GM12872 (cell line): ENCODE measurements at regions not wholly inside any gene's neighbourhood (a gene's known extent, or its start where the extent isn't known, plus 50 kb on each side); places are given as distances from the start of the nearest gene placed in this dataset.

Experiments
- TF ChIP-seq, protein P1 (sequence below): IDR thresholded peaks from 3 replicates; pipeline ENCODE4 v1.5.1; 2011; ENCODE audit warnings: low read depth, mild to moderate bottlenecking, low read length, moderate library complexity; ENCODE audit not compliant: insufficient read depth

DNA sequence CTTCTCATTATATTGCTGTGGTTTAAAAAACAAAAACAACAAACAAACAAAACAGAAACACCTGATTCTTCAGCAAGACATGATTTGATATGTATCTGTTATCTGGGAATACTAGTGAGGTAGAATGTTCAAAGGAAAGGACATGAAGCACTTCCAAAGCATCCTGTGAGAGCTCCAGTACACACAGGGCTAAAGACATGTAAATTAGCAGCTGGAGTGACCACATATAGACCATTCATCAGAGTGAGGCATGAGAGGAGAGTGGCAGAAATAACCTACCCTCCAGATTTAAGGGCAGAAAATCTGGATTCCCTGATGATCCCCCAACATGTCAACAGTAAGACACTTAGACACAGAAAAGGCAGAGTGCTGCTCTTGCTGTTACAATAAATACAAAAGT is 260.5 kb upstream of the CHRM3 start:
- TF ChIP-seq, protein P1, sequence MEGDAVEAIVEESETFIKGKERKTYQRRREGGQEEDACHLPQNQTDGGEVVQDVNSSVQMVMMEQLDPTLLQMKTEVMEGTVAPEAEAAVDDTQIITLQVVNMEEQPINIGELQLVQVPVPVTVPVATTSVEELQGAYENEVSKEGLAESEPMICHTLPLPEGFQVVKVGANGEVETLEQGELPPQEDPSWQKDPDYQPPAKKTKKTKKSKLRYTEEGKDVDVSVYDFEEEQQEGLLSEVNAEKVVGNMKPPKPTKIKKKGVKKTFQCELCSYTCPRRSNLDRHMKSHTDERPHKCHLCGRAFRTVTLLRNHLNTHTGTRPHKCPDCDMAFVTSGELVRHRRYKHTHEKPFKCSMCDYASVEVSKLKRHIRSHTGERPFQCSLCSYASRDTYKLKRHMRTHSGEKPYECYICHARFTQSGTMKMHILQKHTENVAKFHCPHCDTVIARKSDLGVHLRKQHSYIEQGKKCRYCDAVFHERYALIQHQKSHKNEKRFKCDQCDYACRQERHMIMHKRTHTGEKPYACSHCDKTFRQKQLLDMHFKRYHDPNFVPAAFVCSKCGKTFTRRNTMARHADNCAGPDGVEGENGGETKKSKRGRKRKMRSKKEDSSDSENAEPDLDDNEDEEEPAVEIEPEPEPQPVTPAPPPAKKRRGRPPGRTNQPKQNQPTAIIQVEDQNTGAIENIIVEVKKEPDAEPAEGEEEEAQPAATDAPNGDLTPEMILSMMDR, result no peak

DNA sequence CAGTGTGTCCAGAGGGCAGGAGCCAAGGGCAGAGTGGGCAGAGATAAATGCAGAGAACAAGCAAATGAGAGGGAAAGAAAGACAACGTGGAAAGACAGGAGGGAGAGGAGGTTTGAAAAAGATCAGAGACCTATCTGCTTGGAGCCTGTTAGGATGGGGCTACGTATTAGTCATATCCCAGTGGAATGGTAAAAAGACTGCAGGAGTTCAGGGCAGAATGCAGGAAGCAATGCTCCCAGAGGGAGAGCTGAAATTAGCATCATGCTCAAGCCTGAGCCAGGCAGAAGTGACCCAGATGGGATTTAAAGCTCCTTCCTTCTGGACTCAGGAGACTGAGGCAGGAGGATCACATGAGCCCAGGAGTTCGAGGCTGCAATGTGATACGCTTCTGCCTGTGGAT is 261.3 kb upstream of the CHRM3 start:
- TF ChIP-seq, protein P1, result no peak

DNA sequence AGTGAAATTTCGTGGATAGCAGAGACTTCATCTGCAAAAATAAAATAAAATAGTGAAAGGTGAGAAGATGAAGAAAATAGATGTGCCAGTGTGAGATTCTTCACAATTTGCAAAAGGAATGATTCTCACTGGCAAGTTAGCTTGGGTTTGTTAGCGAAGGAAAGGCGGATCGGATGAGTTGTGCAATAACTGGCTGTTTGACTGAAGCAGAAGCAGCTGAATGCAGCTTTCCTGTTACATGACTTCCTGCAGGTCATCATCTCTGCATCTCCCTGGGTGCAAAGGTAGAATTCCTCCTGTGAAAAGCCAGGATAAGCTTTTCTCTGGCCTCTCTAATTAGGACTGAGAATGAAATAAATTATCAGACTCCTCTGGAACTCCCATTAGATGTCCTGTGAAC is 263.1 kb upstream of the CHRM3 start:
- TF ChIP-seq, protein P1, result no peak

DNA sequence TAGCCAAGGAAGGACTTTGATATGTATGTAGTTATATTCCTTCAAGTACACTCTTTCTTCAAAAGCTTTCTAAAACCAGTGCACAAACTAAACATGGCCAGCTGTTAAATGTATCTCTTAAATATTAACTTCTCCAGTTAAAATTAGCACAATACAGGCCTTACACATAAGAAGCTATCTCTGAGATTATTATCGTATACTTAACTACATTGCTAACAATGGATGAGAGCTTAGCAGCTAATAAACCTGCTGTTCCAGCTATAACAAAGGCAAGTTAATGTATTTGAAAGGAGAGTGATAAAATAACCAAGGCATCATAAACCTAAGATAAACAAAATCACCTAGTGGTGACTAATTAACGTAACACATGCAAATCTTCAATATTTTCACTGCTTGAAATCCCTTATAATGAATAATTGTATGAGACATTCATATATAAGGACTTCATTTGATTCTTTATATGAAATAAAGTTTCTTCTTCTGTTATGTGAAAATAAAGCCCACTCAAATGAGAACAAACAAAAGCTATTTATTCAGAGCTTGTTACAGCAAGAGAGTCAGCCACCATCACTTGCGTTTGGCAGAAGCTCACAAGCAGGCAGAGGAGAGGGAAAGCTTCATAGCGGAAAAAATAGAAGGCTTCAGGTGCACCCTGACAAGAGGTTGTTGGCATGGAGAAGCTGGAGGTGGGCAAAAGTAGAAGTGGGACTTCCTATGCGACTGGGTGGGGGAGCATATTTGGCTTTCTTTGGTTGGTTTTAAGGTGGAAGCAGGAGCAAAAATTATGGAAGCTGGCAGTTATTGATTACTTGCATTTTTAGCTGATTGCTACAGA is 274.1 kb upstream of the CHRM3 start:
- TF ChIP-seq, protein P1, result no peak

DNA sequence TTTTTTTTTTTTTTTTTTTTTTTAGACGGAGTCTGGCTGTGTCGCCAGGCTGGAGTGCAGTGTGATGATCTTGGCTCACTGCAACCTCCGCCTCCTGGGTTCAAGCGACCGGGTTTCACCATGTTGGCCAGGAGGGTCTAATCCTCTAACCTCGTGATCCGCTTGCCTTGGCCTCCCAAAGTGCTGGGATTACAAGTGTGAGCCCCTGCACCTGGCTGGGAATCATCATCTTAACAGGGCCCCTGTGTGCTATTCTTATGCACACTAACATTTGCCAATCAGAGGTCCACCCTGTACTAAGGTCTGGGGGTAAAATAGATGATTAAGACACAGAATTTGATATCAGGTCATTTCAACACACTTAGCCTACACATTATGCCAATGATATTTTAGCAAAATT is 278.7 kb upstream of the CHRM3 start:
- TF ChIP-seq, protein P1, result no peak

DNA sequence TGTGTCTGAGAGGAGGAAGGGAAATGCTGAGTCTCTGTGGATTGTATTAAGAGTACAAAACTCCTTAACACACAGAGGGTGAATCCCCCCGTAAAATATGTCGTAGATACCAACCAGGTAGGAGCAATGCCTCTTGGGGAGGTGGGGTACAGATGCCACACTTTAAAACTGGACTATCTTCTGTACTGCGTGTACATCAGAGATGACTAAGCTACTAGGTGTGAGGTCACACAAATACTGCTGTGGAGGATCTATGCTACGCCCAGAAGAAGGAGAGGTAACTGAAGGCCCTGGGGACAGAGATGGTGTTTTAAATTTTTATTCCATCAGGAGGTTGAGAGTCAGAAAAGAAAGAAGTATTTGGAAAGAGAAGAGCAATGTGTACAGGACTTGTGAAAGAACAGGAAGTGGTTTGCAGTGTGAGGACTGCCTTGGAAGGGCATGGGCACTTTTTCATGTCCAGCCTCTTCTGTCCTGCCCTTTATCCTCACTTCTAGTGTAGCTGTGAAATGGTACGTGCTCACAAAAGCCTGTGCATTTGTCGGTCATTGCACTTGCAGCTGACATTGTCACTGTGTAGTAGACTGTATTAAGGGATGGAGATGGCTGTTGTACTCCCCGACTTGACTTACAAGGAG is 287.8 kb upstream of the CHRM3 start:
- TF ChIP-seq, protein P1, result no peak

DNA sequence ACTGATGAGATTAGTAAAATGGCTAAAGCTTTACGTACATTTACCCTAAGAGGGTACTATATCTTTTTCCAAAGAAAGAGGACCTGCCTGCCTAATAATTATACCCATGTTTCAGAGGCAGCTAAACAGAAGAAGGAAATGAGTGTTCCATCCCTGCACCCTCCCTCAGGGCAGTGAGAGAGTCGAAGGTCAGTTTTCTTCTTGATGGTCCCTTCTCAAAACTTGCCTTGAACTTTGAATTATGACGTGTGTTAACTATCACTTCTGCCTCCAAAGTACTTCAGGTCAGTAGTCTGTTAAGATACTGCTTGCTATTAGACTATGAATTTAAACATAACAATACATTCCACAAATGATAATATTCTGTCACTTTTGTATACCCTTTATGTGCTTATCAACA is 294.8 kb upstream of the CHRM3 start:
- TF ChIP-seq, protein P1, result no peak
